ENCODE measurements at regions not wholly inside any gene's neighbourhood (a gene's known extent, or its start where the extent isn't known, plus 50 kb on each side); places are given as distances from the start of the nearest gene placed in this dataset.
A peak's percentile ranks its signal among the peaks of the same experiment; 100 is the strongest.

DNA sequence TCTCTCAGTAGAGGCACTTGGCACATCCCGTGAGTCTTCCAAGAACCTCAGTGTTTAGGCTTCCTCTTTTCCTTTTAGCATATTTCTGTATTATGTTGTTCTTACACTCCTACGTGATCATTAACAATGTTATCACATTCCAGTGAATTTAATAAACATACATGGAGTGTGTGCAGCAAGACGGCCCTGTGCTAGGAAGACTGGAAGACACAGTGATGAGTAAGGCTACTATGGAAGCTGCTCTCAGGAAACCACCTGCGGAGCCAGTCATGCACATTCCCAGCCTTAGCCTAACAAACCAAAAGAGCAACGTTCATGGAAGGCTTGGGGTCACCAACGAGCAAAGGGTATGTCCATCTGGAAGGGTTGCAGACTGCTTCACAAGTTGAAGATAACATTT, 103.4 kb downstream of the ETAA1 start:
- Histone ChIP-seq H3K27me3 (replicated peaks) (no peaks in the 10 kb centered on the region), H3K4me1 (replicated peaks) (peaks cover 12% of the 10 kb centered on the region), H3K9me3 (replicated peaks) (no peaks in the 10 kb centered on the region), H3K4me3 (no peak overlapping the region), H3K36me3 (no peaks in the 10 kb centered on the region), H3K27ac (no peak overlapping the region)
- no peak for DNase-seq (ENCODE audit: low read depth in 1 of 2, low spot score in 2 of 2)

DNA sequence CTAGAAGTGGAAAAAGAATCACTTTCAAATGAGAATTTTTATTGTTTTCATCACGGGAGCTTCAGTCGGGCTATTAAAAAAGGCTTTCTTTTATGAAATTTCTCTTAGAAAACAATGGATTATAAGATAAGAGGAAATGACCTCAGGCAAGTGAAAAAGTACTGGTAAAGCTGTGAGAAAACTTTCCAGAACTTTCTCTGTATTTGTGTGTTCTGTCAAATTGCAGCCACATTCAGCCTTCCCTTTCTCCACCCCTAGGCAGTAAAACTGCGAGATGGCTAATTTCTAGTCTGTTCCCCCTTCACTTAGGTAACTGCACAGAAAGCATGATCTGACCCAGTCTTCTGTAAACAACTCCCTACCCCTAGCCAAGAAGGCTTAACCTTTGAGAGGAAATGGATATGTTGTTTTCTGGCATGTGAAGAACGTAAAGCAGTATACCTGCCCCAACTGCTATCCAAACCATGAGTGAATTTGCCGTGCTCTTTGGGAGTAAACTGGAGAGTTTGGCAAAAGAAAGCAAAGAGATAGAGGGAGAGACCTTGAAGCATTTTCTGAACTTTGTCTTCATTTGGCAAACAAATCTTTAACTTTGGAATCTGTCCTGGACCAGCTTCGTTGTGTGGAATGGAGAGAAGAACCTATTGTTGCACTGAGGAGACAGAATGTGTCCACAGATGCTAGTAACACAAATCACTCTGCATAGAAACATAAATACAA, 105.4 kb downstream of the ETAA1 start:
- Histone ChIP-seq H3K9me3 (replicated peaks) (no peaks in the 10 kb centered on the region), H3K27ac (no peak overlapping the region), H3K4me1 (replicated peaks) (peaks cover 12% of the 10 kb centered on the region), H3K36me3 (no peaks in the 10 kb centered on the region), H3K27me3 (replicated peaks) (no peaks in the 10 kb centered on the region), H3K4me3 (no peak overlapping the region)
- DNase-seq (ENCODE audit: low read depth in 1 of 2, low spot score in 2 of 2), result no peak

DNA sequence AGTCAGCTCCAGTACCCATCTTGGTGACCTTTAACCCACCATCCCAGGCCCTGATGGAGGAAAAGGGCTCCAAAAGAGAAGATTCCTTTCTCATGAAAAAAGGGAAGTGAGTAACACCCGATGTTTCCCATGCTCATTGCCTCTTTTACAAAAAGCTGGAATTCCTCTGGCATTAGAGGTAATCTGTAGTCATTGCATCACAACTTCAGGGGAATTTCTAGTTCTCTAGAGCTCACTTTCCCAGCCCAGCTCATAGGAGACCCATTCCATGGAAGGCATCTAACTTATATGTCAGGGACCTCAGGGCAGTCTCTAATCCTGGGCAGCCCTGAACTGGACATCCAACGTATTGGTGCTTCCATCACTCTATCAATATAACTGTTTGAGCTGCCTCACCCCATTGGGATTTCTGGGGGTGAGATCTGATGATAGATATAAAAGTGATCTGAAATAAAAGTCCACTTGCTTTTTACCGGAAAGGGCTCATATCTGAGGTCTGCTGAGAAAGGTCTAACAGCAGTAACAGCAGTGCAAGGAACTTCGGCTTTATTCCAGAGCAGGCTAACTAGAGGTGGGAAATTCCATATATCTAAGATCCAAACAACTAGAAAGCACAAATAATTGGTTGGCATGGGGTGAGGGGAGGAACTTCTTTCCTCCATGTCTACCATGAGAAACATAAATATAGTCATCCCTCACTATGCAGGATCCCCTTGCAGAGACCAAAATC, 106.1 kb downstream of the ETAA1 start:
- H3K27ac ChIP-seq, result peak overlapping the region; percentile 51
- no peak overlapping the region for H3K4me3 ChIP-seq
- no peaks in the 10 kb centered on the region for H3K9me3 ChIP-seq (replicated peaks)

DNA sequence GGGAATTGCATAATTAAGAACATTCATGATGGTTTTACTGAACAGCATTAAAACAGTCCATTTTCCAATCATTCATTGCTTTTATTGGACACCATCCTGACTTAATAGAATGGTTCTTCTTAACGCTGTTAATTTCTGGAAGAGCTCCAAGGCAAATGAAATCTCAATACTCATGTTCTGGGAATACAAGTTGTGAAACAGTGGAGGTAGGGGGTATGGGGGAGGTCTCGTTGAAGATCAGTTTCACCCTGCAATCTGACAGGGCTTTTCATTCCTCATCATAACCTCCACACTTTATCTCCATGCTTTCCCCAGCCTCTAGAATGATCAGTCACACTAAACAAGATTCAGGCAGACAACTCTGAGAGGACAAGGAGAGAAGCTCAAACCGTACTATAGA, 113.6 kb downstream of the ETAA1 start:
- Histone ChIP-seq H3K27ac (no peak overlapping the region), H3K4me3 (no peak overlapping the region), H3K4me1 (replicated peaks) (peaks cover 13% of the 10 kb centered on the region), H3K9me3 (replicated peaks) (no peaks in the 10 kb centered on the region), H3K27me3 (replicated peaks) (no peaks in the 10 kb centered on the region), H3K36me3 (no peaks in the 10 kb centered on the region)
- DNase-seq (ENCODE audit: low read depth in 1 of 2, low spot score in 2 of 2), result no peak

More for the DNA sequence above, 106.1 kb downstream of the ETAA1 start:
- Histone ChIP-seq H3K36me3 (no peaks in the 10 kb centered on the region), H3K27me3 (replicated peaks) (no peaks in the 10 kb centered on the region), H3K4me1 (replicated peaks) (peaks cover 12% of the 10 kb centered on the region)
- peak in 1 of 2 experiments; percentile 34 for DNase-seq (ENCODE audit: low read depth in 1 of 2, low spot score in 2 of 2)

DNA sequence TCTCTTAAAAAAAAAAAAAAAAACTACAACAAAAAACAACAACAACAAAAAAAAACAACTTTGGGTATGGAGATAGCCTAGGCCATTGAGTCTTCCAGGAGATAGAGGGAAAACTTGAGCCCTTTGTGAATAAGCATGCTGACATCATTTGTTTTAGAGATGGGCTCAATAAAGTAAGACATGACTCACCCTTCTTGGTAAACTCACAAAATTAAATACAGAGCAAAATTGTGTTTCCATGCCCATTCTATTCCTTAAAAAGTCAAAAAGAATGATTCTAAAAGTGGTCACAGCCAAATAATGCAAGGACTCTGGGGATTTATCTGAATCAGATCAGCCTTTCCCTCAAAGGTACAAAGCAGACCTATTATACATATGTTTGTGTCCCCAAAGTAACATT, 117.4 kb downstream of the ETAA1 start:
- H3K27ac ChIP-seq, result peak overlapping the region; percentile 49
- H3K9me3 ChIP-seq (replicated peaks), result no peaks in the 10 kb centered on the region; the same call in 1 of the 2 replicates
- peaks cover 13% of the 10 kb centered on the region for H3K4me1 ChIP-seq (replicated peaks)
- no peak overlapping the region for H3K4me3 ChIP-seq
- peak in 1 of 2 experiments; percentile 60 for DNase-seq (ENCODE audit: low read depth in 1 of 2, low spot score in 2 of 2)
- no peaks in the 10 kb centered on the region for H3K36me3 ChIP-seq
- no peaks in the 10 kb centered on the region for H3K27me3 ChIP-seq (replicated peaks)

DNA sequence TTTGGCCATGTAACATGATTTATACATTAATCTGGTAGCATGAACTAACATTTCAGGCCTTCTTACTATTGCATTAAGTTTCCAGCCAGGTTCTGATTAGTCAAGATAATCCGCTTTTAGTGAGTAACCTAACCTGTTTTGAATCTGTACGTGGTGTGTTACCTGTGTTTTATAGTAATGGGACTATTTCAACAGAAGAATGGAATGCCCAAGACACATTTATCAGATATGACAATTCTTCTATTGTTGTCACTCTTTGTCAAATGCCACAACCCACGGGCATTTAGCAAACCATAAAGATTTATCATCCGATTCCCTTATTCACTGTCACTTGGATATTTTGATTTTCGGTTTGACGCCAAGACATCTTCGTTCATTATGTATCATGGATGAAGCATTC, 117.9 kb downstream of the ETAA1 start:
- Histone ChIP-seq H3K4me3 (no peak overlapping the region), H3K4me1 (replicated peaks) (peaks cover 13% of the 10 kb centered on the region), H3K9me3 (replicated peaks) (no peaks in the 10 kb centered on the region; the same call in 1 of the 2 replicates), H3K36me3 (no peaks in the 10 kb centered on the region), H3K27ac (peak overlapping the region; percentile 49), H3K27me3 (replicated peaks) (no peaks in the 10 kb centered on the region)
- DNase-seq (ENCODE audit: low read depth in 1 of 2, low spot score in 2 of 2), result no peak

DNA sequence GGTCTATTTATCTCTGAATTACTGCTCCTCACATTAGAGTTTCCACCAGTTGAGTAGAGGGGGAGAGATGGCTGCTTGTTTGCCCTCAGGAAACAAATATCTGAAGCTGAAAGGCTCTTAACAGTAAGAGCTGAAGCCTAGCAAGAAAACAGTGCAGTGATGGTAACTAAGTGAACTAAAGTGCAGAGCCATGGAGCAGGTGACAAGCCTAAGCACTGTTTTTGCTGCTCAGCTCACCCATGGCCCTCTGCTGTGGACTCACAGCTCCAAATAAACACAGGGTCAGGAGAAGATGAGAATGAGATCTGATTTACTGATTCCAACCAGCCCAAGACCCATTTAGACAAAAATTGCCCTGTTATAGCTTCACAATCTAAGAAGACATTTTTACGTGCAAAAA, 118.4 kb downstream of the ETAA1 start:
- no peak for DNase-seq (ENCODE audit: low read depth in 1 of 2, low spot score in 2 of 2)
- no peaks in the 10 kb centered on the region for H3K27me3 ChIP-seq (replicated peaks)
- peaks cover 13% of the 10 kb centered on the region for H3K4me1 ChIP-seq (replicated peaks)
- H3K9me3 ChIP-seq (replicated peaks), result no peaks in the 10 kb centered on the region; the same call in 1 of the 2 replicates
- H3K36me3 ChIP-seq, result no peaks in the 10 kb centered on the region
- H3K4me3 ChIP-seq, result no peak overlapping the region
- no peak overlapping the region for H3K27ac ChIP-seq

DNA sequence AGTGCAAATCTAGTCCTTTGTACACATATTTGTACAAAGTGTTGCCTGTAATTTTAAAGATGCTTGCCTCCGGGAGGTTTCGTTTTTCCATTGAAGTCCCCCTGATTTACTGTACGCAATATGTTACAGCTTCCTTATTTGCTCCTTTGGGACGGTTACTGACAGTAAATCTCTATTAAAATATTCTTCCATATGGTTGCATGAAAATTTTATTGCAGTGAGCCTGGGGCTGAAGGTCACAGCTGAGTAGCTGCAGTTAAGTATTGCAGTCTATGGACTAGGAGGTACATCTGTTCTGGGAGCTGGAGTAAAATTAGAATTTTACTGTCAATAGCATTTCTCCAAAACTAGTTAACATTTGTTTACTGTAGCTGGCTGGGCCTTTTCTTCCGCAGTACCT, 119.2 kb downstream of the ETAA1 start:
- Histone ChIP-seq H3K4me3 (no peak overlapping the region), H3K36me3 (no peaks in the 10 kb centered on the region), H3K9me3 (replicated peaks) (no peaks in the 10 kb centered on the region; the same call in 1 of the 2 replicates), H3K27ac (no peak overlapping the region), H3K4me1 (replicated peaks) (peaks cover 13% of the 10 kb centered on the region), H3K27me3 (replicated peaks) (no peaks in the 10 kb centered on the region)
- DNase-seq (ENCODE audit: low read depth in 1 of 2, low spot score in 2 of 2), result no peak

DNA sequence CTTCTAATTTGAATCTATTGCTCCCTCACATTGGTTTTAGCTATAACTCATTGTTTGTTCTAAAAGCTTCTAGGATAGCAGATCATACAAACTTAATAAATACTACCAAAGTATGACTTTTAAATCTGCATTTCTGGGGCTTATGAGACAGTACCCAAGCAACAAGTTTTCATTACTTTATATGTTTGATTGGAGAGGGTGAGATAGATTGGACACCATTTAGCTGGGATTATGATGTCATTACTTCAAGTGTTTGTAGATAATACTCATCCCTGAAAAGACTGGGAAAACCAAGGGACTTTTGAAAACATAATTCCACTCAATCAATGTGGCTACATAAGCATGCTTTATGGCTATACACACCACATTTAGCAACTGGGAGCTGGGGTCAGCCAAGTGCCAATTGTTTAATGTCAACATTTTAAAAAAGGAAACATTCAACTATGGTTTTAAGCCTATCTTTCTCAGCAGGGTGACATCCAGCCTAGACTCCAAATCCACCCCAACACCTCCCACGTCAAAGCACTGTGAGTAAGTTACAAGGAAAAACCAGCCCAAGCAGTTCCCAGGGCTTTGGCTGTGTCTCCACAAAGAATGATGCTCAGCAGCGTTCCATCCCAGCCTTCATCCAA, 119.9 kb downstream of the ETAA1 start:
- Histone ChIP-seq H3K9me3 (replicated peaks) (no peaks in the 10 kb centered on the region; the same call in 1 of the 2 replicates), H3K4me1 (replicated peaks) (peaks cover 13% of the 10 kb centered on the region), H3K27me3 (replicated peaks) (no peaks in the 10 kb centered on the region), H3K4me3 (no peak overlapping the region), H3K36me3 (no peaks in the 10 kb centered on the region), H3K27ac (no peak overlapping the region)
- no peak for DNase-seq (ENCODE audit: low read depth in 1 of 2, low spot score in 2 of 2)

DNA sequence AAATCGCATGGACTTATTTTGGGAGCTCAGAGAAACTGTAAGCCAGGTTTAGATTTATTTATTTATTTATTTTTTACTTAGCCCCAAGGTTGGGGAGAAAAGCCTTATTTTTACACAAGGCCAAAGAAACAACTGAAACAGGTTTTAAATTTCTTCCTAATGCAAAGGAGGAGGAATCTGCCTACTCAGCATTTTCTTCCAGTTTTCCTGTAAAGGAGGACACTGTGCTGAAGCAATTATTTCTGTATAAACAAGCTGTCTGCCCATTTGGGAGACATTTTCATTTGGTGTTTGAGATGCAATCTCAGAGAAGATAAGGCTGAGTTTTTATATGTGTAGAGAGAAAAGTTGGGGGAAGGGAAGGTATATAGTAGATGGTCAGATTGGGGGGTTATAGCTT, 125.0 kb downstream of the ETAA1 start:
- no peak overlapping the region for H3K4me3 ChIP-seq
- H3K27me3 ChIP-seq (replicated peaks), result no peaks in the 10 kb centered on the region
- no peak overlapping the region for H3K27ac ChIP-seq
- no peaks in the 10 kb centered on the region for H3K36me3 ChIP-seq
- H3K4me1 ChIP-seq (replicated peaks), result no peaks in the 10 kb centered on the region
- no peak for DNase-seq (ENCODE audit: low read depth in 1 of 2, low spot score in 2 of 2)
- no peaks in the 10 kb centered on the region; the same call in 1 of the 2 replicates for H3K9me3 ChIP-seq (replicated peaks)

DNA sequence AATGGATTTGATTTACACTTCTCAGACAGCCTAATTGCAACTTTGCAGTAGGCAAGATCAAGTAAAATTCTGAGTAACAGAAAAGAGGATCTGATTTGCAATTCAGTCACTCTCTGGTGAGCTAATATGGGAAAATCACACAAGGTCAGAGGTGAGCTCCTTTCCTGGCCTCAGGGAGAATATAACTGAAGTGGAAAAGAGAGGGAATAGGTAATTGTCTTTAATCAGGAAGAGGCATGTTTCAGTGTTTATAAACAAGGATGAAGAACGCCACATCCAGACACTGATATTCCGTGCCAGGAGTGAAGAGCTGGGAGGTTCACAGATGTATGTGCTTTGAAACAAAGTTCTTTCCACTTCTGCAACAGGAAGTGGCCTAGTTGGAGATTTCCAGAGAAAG, 127.1 kb downstream of the ETAA1 start:
- no peak for DNase-seq (ENCODE audit: low read depth in 1 of 2, low spot score in 2 of 2)

DNA sequence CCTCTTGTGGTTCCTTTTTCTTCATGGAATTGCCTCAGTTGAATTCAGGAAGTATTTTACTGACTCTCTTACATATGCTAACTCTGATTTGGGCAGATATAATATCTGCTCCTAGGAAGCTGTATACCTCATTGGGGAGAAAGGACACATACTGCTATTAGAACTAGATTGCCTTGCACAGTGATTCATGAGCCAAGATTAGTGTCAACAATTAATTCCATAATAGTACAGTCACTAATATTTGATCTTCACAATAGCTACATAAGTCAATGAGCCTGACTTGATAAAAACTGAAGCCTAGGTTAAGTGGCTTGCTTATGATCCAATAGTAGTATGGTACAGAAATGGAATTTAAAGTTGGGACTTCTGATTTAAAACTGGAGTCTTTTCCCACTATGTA, 127.6 kb downstream of the ETAA1 start:
- no peaks in the 10 kb centered on the region for H3K36me3 ChIP-seq
- no peak overlapping the region for H3K27ac ChIP-seq
- H3K4me3 ChIP-seq, result no peak overlapping the region
- H3K4me1 ChIP-seq (replicated peaks), result no peaks in the 10 kb centered on the region
- no peak for DNase-seq (ENCODE audit: low read depth in 1 of 2, low spot score in 2 of 2)
- H3K27me3 ChIP-seq (replicated peaks), result no peaks in the 10 kb centered on the region
- H3K9me3 ChIP-seq (replicated peaks), result no peaks in the 10 kb centered on the region; the same call in 1 of the 2 replicates

More for the DNA sequence above, 127.1 kb downstream of the ETAA1 start:
- no peak overlapping the region for H3K4me3 ChIP-seq
- H3K9me3 ChIP-seq (replicated peaks), result no peaks in the 10 kb centered on the region; the same call in 1 of the 2 replicates
- H3K4me1 ChIP-seq (replicated peaks), result no peaks in the 10 kb centered on the region
- no peak overlapping the region for H3K27ac ChIP-seq
- H3K27me3 ChIP-seq (replicated peaks), result no peaks in the 10 kb centered on the region
- no peaks in the 10 kb centered on the region for H3K36me3 ChIP-seq

DNA sequence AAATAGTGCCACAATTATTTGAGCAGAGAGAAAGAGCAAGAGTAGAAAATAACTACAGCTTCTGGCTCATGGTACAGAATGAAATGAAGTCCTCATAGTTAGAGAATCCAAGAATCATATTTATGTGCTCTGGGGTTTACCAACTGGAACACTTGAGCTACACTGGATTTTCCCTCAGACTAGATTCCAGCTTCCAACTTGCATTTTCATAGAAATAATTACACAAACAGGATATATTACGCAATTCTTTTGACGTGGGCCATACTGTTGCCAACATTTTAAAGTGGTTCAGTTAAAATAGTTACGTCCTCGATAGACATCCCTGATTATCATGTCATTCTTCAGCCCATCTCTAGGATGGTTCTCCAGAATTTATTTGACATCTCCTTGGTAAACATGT, 129.2 kb downstream of the ETAA1 start:
- no peaks in the 10 kb centered on the region; the same call in 1 of the 2 replicates for H3K9me3 ChIP-seq (replicated peaks)
- H3K27ac ChIP-seq, result no peak overlapping the region
- H3K4me1 ChIP-seq (replicated peaks), result no peaks in the 10 kb centered on the region
- H3K4me3 ChIP-seq, result no peak overlapping the region
- no peak for DNase-seq (ENCODE audit: low read depth in 1 of 2, low spot score in 2 of 2)
- no peaks in the 10 kb centered on the region for H3K27me3 ChIP-seq (replicated peaks)
- H3K36me3 ChIP-seq, result no peaks in the 10 kb centered on the region

DNA sequence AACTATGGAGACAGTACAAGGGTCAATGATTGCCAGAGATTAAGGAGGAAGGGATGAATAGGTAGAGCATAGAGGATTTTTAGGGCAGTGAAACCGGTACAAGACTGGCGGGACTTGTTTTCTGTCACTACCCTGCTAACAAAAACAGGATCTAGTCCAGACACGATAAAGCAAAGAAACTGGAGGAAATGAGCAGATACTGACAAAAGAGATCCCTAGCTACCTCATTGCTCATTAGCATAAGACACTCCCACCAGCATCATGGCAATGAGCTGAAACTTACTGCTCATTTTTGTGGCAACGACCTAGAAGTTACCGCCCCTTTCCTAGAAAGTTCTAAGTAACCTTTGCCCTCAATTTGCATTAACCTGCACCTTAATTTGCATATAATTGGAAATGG, 131.2 kb downstream of the ETAA1 start:
- H3K27ac ChIP-seq, result no peak overlapping the region
- no peak overlapping the region for H3K4me3 ChIP-seq
- H3K4me1 ChIP-seq (replicated peaks), result no peaks in the 10 kb centered on the region
- H3K27me3 ChIP-seq (replicated peaks), result no peaks in the 10 kb centered on the region
- H3K9me3 ChIP-seq (replicated peaks), result no peaks in the 10 kb centered on the region
- no peak for DNase-seq (ENCODE audit: low read depth in 1 of 2, low spot score in 2 of 2)
- H3K36me3 ChIP-seq, result no peaks in the 10 kb centered on the region

All from SJSA1 (cell line).